Nucleus accumbens (tissue), 56 donors: ENCODE measurements at regions not wholly inside any gene's neighbourhood (a gene's known extent, or its start where the extent isn't known, plus 50 kb on each side); places are given as distances from the start of the nearest gene placed in this dataset.

Source experiments
- DNase-seq, 56 donors: peaks; one replicate each; lab custom pipeline; 2025; lab: John Stamatoyannopoulos, UW

GRCh38 chr4:165610679-165611437 is 232.1 kb downstream of the CPE start:
- DNase-seq: no peak

GRCh38 chr4:165612936-165613335 is 234.1 kb downstream of the CPE start:
- no peak for DNase-seq

- no peak for DNase-seq
These were observed 234.8 kb downstream of the CPE start for GRCh38 chr4:165613581-165613980.

- no peak for DNase-seq
These were observed 242.1 kb downstream of the CPE start for GRCh38 chr4:165620913-165621312.

- DNase-seq: no peak
These were observed 243.2 kb downstream of the CPE start for GRCh38 chr4:165621983-165622382.

GRCh38 chr4:165625281-165625680 is 246.5 kb downstream of the CPE start:
- DNase-seq: no peak

GRCh38 chr4:165626316-165626715 is 246.7 kb upstream of the TLL1 start:
- DNase-seq: no peak

- DNase-seq: no peak
These were observed 245.9 kb upstream of the TLL1 start for GRCh38 chr4:165627128-165627527.

- no peak for DNase-seq
These were observed 245.5 kb upstream of the TLL1 start for GRCh38 chr4:165627548-165627947.

GRCh38 chr4:165628572-165628971 is 244.5 kb upstream of the TLL1 start:
- no peak for DNase-seq

GRCh38 chr4:165630671-165631070 is 242.4 kb upstream of the TLL1 start:
- DNase-seq: no peak

GRCh38 chr4:165631208-165631894 is 241.7 kb upstream of the TLL1 start:
- DNase-seq: no peak

GRCh38 chr4:165631912-165632311 is 241.1 kb upstream of the TLL1 start:
- DNase-seq: peak in 1 of 56 donors; percentile 1

- DNase-seq: no peak
These were observed 238.3 kb upstream of the TLL1 start for GRCh38 chr4:165634766-165635165.

GRCh38 chr4:165635381-165635780 is 237.7 kb upstream of the TLL1 start:
- DNase-seq: no peak

GRCh38 chr4:165635951-165636350 is 237.1 kb upstream of the TLL1 start:
- no peak for DNase-seq

GRCh38 chr4:165651901-165652300 is 221.1 kb upstream of the TLL1 start:
- no peak for DNase-seq

GRCh38 chr4:165654556-165654955 is 218.5 kb upstream of the TLL1 start:
- DNase-seq: no peak

GRCh38 chr4:165656399-165656798 is 216.6 kb upstream of the TLL1 start:
- no peak for DNase-seq

- DNase-seq: no peak
These were observed 216.1 kb upstream of the TLL1 start for GRCh38 chr4:165656829-165657490.

- DNase-seq: no peak
These were observed 210.7 kb upstream of the TLL1 start for GRCh38 chr4:165662341-165662740.

- DNase-seq: no peak
These were observed 209.6 kb upstream of the TLL1 start for GRCh38 chr4:165663411-165663810.
